CD4-positive, alpha-beta T cell treated with Interleukin-10 for 1 hour (primary cell): ENCODE measurements at regions not wholly inside any gene's neighbourhood (a gene's known extent, or its start where the extent isn't known, plus 50 kb on each side); places are given as distances from the start of the nearest gene placed in this dataset.

Experiments used
- DNase-seq: peaks from one replicate; pipeline ENCODE4 v3.0.0-alpha.2; 2020

GRCh38 chr18:34978953-34979608 lies 62.1 kb upstream of the MAPRE2 start:
- peak; percentile 37 for DNase-seq

GRCh38 chr18:34981487-34981886 lies 59.7 kb upstream of the MAPRE2 start:
- DNase-seq: no peak

GRCh38 chr18:34985963-34986362 lies 55.2 kb upstream of the MAPRE2 start:
- DNase-seq: no peak

- no peak for DNase-seq
Measured at GRCh38 chr18:34990597-34990996, 50.6 kb upstream of the MAPRE2 start.

- no peak for DNase-seq
Measured at GRCh38 chr18:34991152-34991551, 50.1 kb upstream of the MAPRE2 start.
